ENCODE measurements at regions not wholly inside any gene's neighbourhood (a gene's known extent, or its start where the extent isn't known, plus 50 kb on each side); places are given as distances from the start of the nearest gene placed in this dataset.

GRCh38 chr9:17962747-17963146 is 383.9 kb downstream of the SH3GL2 start:
- no peak overlapping the region for H3K4me3 ChIP-seq (ENCODE audit: low read depth, low read length)
- no peak for DNase-seq (ENCODE audit: low read depth)
- TF ChIP-seq, protein P1, sequence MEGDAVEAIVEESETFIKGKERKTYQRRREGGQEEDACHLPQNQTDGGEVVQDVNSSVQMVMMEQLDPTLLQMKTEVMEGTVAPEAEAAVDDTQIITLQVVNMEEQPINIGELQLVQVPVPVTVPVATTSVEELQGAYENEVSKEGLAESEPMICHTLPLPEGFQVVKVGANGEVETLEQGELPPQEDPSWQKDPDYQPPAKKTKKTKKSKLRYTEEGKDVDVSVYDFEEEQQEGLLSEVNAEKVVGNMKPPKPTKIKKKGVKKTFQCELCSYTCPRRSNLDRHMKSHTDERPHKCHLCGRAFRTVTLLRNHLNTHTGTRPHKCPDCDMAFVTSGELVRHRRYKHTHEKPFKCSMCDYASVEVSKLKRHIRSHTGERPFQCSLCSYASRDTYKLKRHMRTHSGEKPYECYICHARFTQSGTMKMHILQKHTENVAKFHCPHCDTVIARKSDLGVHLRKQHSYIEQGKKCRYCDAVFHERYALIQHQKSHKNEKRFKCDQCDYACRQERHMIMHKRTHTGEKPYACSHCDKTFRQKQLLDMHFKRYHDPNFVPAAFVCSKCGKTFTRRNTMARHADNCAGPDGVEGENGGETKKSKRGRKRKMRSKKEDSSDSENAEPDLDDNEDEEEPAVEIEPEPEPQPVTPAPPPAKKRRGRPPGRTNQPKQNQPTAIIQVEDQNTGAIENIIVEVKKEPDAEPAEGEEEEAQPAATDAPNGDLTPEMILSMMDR (IDR thresholded peaks at IDR 0.05; ENCODE audit: low read depth, low read length, missing control alignments) = no peak

DNA sequence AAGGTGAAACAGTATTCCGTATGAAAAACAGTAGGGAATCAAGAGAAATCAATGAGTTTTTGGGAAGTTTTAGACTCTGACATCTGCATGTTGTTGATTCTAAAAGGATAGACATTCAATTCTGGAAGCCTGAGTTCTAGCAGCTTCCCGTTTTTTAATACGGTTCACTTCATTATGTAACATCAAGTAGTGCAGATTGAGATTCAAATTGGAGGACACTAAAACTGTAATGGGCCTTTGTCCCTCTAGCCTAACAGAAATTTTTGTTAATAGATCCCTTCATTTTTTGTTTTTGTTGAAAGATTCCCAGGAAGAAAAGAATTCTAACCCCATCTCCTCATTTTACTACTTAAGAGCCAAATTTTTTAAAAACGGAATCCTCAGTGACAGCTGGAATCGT is 384.6 kb downstream of the SH3GL2 start:
- H3K4me3 ChIP-seq (ENCODE audit: low read depth, low read length) = no peak overlapping the region
- DNase-seq (ENCODE audit: low read depth) = no peak
- TF ChIP-seq, protein P1 (IDR thresholded peaks at IDR 0.05; ENCODE audit: low read depth, low read length, missing control alignments) = no peak

DNA sequence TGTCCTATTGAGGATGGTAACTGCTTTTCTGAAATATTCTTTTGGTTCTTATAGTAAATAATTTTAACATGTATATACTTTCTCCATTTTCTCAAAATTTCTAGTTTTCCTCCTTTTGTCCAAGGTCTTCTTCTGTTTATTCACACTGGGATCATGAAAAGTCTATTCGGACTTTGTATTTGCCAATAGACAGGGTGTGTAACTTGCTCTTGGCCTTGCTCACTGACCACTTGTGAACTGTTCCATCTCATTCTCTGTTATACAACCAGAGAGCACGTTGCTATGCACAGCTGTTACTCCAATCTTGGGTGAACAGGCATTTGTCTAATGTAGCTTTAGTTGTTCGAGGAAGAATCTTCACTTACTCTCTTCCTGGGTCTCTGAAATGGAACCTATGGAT is 388.9 kb downstream of the SH3GL2 start:
- no peak for DNase-seq (ENCODE audit: low read depth)
- H3K4me3 ChIP-seq (ENCODE audit: low read depth, low read length) = no peak overlapping the region
- TF ChIP-seq, protein P1 (IDR thresholded peaks at IDR 0.05; ENCODE audit: low read depth, low read length, missing control alignments) = no peak

DNA sequence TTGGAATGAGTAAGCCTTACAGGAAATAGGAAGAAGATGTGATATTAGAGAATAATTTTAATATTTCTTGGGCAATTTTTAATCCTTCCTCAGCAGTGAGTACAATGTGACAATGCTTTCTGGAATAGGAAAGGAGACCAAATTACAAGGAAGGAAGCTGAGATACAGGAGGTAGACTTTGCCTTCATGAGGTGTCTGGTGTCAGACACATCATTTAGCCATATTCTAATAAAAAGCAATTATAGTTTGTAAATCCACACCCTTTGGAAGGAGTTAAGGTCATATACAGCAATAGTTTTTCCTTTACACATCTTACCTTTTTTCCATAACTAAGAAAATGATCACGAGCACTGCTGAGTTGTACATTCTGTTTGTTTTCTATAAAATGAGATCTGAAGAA is 390.4 kb downstream of the SH3GL2 start:
- no peak overlapping the region for H3K4me3 ChIP-seq (ENCODE audit: low read depth, low read length)
- no peak for DNase-seq (ENCODE audit: low read depth)
- TF ChIP-seq, protein P1 (IDR thresholded peaks at IDR 0.05; ENCODE audit: low read depth, low read length, missing control alignments) = no peak

GRCh38 chr9:17970277-17970676 is 391.4 kb downstream of the SH3GL2 start:
- TF ChIP-seq, protein P1 (IDR thresholded peaks at IDR 0.05; ENCODE audit: low read depth, low read length, missing control alignments) = no peak
- H3K4me3 ChIP-seq (ENCODE audit: low read depth, low read length) = no peak overlapping the region
- DNase-seq (ENCODE audit: low read depth) = no peak

- TF ChIP-seq, protein P1 (IDR thresholded peaks at IDR 0.05; ENCODE audit: low read depth, low read length, missing control alignments) = no peak
- H3K4me3 ChIP-seq (ENCODE audit: low read depth, low read length) = no peak overlapping the region
- no peak for DNase-seq (ENCODE audit: low read depth)
These were observed 399.9 kb downstream of the SH3GL2 start for GRCh38 chr9:17978773-17979172.

- no peak for DNase-seq (ENCODE audit: low read depth)
- TF ChIP-seq, protein P1 (IDR thresholded peaks at IDR 0.05; ENCODE audit: low read depth, low read length, missing control alignments) = no peak
- no peak overlapping the region for H3K4me3 ChIP-seq (ENCODE audit: low read depth, low read length)
These were observed 407.7 kb downstream of the SH3GL2 start for GRCh38 chr9:17986595-17986994.
